ENCODE measurements at regions not wholly inside any gene's neighbourhood (a gene's known extent, or its start where the extent isn't known, plus 50 kb on each side); places are given as distances from the start of the nearest gene placed in this dataset.

- TF ChIP-seq CTCF (IDR thresholded peaks at IDR 0.05) (no peak), POLR2AphosphoS5 (IDR thresholded peaks at IDR 0.05; ENCODE audit: insufficient read depth in 1 of 2, low read depth in 1 of 2) (no peak), POLR2A (IDR thresholded peaks at IDR 0.05) (no peak)
These were observed 145.9 kb downstream of the RFC3 start for GRCh38 chr13:33963895-33964294.

All from vagina (tissue), 2 donors.